KMS-11 (cell line): ENCODE measurements at regions not wholly inside any gene's neighbourhood (a gene's known extent, or its start where the extent isn't known, plus 50 kb on each side); places are given as distances from the start of the nearest gene placed in this dataset.

ENCODE experiments used
- H2AFZ ChIP-seq: fragments of 200-600 bp; sonication (generic); 2 replicates; pipeline ENCODE4 v1.6.1; 2016; ENCODE audit warnings: antibody characterized with exemption, mixed run types, low read depth
- H3K27ac ChIP-seq: fragments of 200-600 bp; sonication (generic); 2 replicates; pipeline ENCODE4 v1.6.1; 2016; ENCODE audit warnings: mild to moderate bottlenecking, mixed run types
- H3K27me3 ChIP-seq: fragments of 200-600 bp; sonication (generic); 2 replicates; pipeline ENCODE4 v1.6.1; 2017; ENCODE audit warnings: mild to moderate bottlenecking, low read depth, mixed run types, moderate library complexity; ENCODE audit not compliant: insufficient read depth
- H3K36me3 ChIP-seq: fragments of 200-600 bp; sonication (generic); 2 replicates; pipeline ENCODE4 v1.6.1; 2017; ENCODE audit warnings: mild to moderate bottlenecking, mixed run types; ENCODE audit not compliant: insufficient read depth
- H3K4me1 ChIP-seq: fragments of 200-600 bp; sonication (generic); 2 replicates; pipeline ENCODE4 v1.6.1; 2016; ENCODE audit warnings: mild to moderate bottlenecking, low read depth, mixed run types; ENCODE audit not compliant: poor library complexity, severe bottlenecking
- H3K4me2 ChIP-seq: fragments of 200-600 bp; sonication (generic); 2 replicates; pipeline ENCODE4 v1.7.0; 2016; ENCODE audit warnings: mild to moderate bottlenecking, mixed run types
- H3K4me3 ChIP-seq: fragments of 200-600 bp; sonication (generic); IDR thresholded peaks from 2 replicates; pipeline ENCODE4 v1.6.1; 2017; ENCODE audit warnings: low read depth, low read length, mixed read lengths; ENCODE audit not compliant: insufficient read depth
- H3K79me2 ChIP-seq: fragments of 200-600 bp; sonication (generic); 2 replicates; pipeline ENCODE4 v1.6.1; 2016; ENCODE audit warnings: low read depth, mixed run types; ENCODE audit not compliant: insufficient read depth
- H3K9ac ChIP-seq: fragments of 200-600 bp; sonication (generic); 2 replicates; pipeline ENCODE4 v1.6.1; 2016; ENCODE audit warnings: mild to moderate bottlenecking, mixed run types
- H4K20me1 ChIP-seq: fragments of 200-600 bp; sonication (generic); 2 replicates; pipeline ENCODE4 v1.6.1; 2016; ENCODE audit warnings: mild to moderate bottlenecking, mixed run types; ENCODE audit not compliant: insufficient read depth
- TF ChIP-seq, protein P1 (sequence below): fragments of 200-600 bp; sonication (generic); conservative IDR thresholded peaks from 2 replicates; pipeline ENCODE4 v1.6.1; 2017; ENCODE audit warnings: low read depth, mild to moderate bottlenecking, antibody characterized with exemption, low read length, moderate library complexity, mixed read lengths

DNA sequence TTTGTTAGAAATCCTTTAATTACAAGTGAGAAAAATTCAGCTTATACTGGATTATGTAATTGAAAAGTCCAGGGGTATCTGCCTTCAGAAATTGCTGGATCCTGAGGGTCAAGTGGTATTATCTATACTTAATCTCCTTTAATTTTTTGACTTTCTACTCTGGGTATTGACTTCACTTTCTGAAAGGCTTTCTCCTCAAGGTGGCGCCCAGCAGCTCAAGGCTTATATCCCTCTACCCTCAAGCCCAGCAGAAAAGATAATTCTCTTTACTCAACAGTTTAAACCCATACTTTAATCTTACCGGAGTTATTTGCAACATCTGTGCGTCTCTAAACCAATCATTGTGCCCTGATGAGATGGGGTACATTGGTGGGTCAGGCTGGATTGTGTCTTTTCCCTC, 129.5 kb downstream of the LARP7 start:
- TF ChIP-seq, protein P1, sequence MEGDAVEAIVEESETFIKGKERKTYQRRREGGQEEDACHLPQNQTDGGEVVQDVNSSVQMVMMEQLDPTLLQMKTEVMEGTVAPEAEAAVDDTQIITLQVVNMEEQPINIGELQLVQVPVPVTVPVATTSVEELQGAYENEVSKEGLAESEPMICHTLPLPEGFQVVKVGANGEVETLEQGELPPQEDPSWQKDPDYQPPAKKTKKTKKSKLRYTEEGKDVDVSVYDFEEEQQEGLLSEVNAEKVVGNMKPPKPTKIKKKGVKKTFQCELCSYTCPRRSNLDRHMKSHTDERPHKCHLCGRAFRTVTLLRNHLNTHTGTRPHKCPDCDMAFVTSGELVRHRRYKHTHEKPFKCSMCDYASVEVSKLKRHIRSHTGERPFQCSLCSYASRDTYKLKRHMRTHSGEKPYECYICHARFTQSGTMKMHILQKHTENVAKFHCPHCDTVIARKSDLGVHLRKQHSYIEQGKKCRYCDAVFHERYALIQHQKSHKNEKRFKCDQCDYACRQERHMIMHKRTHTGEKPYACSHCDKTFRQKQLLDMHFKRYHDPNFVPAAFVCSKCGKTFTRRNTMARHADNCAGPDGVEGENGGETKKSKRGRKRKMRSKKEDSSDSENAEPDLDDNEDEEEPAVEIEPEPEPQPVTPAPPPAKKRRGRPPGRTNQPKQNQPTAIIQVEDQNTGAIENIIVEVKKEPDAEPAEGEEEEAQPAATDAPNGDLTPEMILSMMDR, result no peak
- H2AFZ ChIP-seq, result no peak overlapping the region
- H3K9ac ChIP-seq, result no peak overlapping the region
- no peaks in the 10 kb centered on the region for H3K4me1 ChIP-seq
- no peaks in the 10 kb centered on the region for H3K27me3 ChIP-seq
- no peak overlapping the region for H3K4me3 ChIP-seq
- H3K4me2 ChIP-seq, result no peak overlapping the region
- no peaks in the 10 kb centered on the region for H4K20me1 ChIP-seq
- H3K36me3 ChIP-seq, result no peaks in the 10 kb centered on the region
- H3K79me2 ChIP-seq, result no peaks in the 10 kb centered on the region
- H3K27ac ChIP-seq, result no peak overlapping the region

DNA sequence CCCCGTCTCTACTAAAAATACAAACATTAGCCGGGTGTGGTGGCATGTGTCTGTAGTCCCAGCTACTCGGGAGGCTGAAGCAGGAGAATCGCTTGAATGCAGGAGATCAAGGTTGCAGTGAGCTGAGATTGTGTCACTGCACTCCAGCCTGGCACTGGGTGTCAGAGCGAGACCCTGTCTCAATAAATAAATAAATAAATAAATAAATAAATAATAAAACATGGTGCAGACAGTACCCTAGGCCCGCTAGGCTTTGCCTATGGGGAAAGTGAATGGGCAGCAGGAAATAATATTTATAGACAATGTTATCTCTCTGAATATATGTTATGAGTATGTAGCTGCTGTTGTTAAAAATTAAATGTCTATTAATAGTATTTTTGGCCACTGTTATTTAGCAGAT, 130.4 kb downstream of the LARP7 start:
- Histone ChIP-seq H3K4me3 (no peak overlapping the region), H4K20me1 (no peaks in the 10 kb centered on the region), H3K27ac (no peak overlapping the region), H3K4me1 (no peaks in the 10 kb centered on the region), H3K27me3 (no peaks in the 10 kb centered on the region), H3K79me2 (no peaks in the 10 kb centered on the region), H3K9ac (no peak overlapping the region), H2AFZ (no peak overlapping the region), H3K4me2 (no peak overlapping the region), H3K36me3 (no peaks in the 10 kb centered on the region)
- TF ChIP-seq, protein P1, result no peak

DNA sequence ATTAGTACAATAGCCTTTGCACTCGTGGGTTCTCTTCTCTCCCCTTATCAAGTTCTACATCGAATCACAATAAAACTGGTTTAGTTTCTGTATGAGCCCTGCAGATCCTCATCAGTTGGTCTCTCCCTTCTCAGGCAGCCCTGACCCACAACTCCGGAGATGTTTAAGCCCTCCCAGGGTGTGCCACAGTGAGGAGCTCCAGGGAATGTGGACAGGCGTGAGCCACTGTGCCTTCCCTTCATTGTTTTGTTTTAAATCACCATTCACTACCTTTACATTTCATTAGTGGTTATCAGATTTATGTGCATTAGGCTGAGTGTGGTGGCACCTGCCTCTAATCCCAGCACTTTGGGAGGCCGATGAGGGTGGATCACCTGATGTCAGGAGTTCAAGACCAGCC, 133.2 kb downstream of the LARP7 start:
- H3K27ac ChIP-seq, result no peak overlapping the region
- H4K20me1 ChIP-seq, result no peaks in the 10 kb centered on the region
- no peaks in the 10 kb centered on the region for H3K27me3 ChIP-seq
- H3K9ac ChIP-seq, result no peak overlapping the region
- no peak overlapping the region for H3K4me2 ChIP-seq
- no peaks in the 10 kb centered on the region for H3K36me3 ChIP-seq
- no peaks in the 10 kb centered on the region for H3K4me1 ChIP-seq
- H3K79me2 ChIP-seq, result no peaks in the 10 kb centered on the region
- TF ChIP-seq, protein P1, result no peak
- no peak overlapping the region for H3K4me3 ChIP-seq
- no peak overlapping the region for H2AFZ ChIP-seq

DNA sequence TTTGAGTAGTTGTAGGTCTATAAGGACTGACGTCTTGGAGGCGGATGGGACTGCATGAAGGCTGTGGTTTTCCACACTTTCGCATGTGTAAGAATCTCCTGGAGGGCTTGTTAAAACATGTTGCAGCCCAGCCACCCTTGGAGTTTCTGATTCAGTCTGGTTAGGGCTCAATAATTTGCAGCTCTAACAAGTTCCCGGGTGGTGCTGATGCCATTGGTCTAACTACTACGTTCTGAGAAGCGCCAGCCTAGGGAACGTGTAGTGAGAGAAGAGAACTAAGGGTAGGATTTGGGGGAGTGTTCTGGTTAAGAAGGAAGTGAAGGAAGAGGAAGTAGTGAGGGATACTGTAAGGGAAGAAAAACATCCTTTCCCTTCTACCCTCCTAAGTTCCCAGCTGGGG, 138.9 kb downstream of the LARP7 start:
- H3K27ac ChIP-seq, result no peak overlapping the region
- H3K36me3 ChIP-seq, result no peaks in the 10 kb centered on the region
- H3K27me3 ChIP-seq, result no peaks in the 10 kb centered on the region
- H4K20me1 ChIP-seq, result no peaks in the 10 kb centered on the region
- no peaks in the 10 kb centered on the region for H3K4me1 ChIP-seq
- no peak overlapping the region for H3K4me3 ChIP-seq
- no peak overlapping the region for H2AFZ ChIP-seq
- no peak overlapping the region for H3K9ac ChIP-seq
- TF ChIP-seq, protein P1, result no peak
- no peaks in the 10 kb centered on the region for H3K79me2 ChIP-seq
- no peak overlapping the region for H3K4me2 ChIP-seq

DNA sequence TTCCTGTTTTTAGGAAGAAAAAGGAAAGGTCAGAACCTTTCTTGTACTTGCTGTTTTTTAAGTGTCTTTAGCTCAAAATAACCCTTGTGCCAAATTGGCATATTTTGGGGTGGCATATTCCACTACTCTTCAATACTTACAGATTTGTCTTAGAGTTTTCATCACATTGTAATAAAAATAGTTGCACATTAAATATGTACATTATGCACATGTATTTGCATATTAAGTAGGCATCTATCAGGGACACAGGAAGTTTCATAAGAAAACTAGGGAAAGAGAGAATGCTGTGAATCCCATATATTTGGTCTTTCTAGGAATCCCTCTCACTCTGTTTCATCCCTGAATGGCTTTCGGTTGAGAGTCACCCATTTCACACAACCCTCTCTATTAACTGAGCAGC, 139.6 kb downstream of the LARP7 start:
- H3K79me2 ChIP-seq, result no peaks in the 10 kb centered on the region
- H3K4me3 ChIP-seq, result no peak overlapping the region
- no peaks in the 10 kb centered on the region for H3K27me3 ChIP-seq
- H4K20me1 ChIP-seq, result no peaks in the 10 kb centered on the region
- H3K4me1 ChIP-seq, result no peaks in the 10 kb centered on the region
- H2AFZ ChIP-seq, result no peak overlapping the region
- TF ChIP-seq, protein P1, result no peak
- H3K36me3 ChIP-seq, result no peaks in the 10 kb centered on the region
- H3K4me2 ChIP-seq, result no peak overlapping the region
- no peak overlapping the region for H3K9ac ChIP-seq
- H3K27ac ChIP-seq, result no peak overlapping the region
